Endothelial cell of hepatic sinusoid (primary cell): ENCODE measurements at regions not wholly inside any gene's neighbourhood (a gene's known extent, or its start where the extent isn't known, plus 50 kb on each side); places are given as distances from the start of the nearest gene placed in this dataset.
"Not testable (repeated sequence)": the region's sequence is repeated elsewhere in the genome, so short reads cannot be mapped to it uniquely, and the experiment has no call there.

Experiments
- in situ Hi-C: cut with HindIII; loops from 2 replicates; pipeline ENCODE4 v1.10.0; 2017; ENCODE audit warnings: low sequenced_read_pairs

GRCh38 chr3:18693588-18694329, 268.6 kb upstream of the SATB1 start:
- in situ Hi-C loops = not testable (repeated sequence)

DNA sequence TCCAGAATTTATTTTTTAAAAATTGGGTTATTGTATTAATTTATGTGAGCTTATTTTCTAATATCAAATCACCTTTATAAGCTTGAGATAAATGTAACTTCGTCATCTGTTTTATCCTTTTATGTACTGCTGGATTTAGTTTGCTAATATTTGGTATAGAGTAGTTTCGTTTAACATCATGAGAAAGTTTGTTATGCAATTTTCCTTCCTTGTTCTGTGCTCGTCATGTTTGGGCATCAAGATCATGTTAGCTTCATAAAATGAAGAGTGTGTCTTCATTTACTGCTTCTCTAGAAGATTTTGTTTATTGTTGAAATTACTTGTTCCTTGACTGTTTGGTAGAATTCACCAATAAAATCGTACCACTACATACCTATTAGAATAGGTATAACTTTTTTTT, 262.1 kb upstream of the SATB1 start:
- in situ Hi-C loops = no loop called here

GRCh38 chr3:18683900-18684299, 258.8 kb upstream of the SATB1 start:
- in situ Hi-C loops = no loop called here

DNA sequence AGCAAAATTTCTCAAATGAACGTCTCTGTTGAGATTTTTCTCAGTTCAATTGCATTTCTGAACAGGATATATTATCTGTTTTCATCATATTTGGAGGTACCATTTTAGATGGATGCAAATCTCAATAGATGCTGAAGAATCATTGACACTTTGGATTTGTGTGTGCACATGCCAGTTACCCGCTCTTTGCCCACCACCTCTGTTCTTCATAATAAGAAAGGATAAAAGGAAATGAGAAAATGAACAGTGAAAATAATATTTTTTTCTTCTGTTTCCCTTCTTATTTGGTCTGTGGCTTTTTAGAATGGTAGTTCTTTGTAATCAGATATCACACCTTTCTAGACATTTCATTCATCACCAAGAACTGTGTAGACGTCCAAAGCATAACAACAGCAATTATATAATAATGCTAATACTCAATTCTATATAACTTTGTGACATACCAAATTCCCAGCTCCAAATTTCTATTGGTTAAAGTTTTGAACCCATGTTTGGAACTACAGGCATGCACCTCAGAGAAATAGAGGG, 256.7 kb upstream of the SATB1 start:
- in situ Hi-C loops = no loop called here

GRCh38 chr3:18680758-18681157, 255.6 kb upstream of the SATB1 start:
- in situ Hi-C loops = no loop called here

- in situ Hi-C loops = no loop called here
Observed at GRCh38 chr3:18679238-18679637, 254.1 kb upstream of the SATB1 start.

DNA sequence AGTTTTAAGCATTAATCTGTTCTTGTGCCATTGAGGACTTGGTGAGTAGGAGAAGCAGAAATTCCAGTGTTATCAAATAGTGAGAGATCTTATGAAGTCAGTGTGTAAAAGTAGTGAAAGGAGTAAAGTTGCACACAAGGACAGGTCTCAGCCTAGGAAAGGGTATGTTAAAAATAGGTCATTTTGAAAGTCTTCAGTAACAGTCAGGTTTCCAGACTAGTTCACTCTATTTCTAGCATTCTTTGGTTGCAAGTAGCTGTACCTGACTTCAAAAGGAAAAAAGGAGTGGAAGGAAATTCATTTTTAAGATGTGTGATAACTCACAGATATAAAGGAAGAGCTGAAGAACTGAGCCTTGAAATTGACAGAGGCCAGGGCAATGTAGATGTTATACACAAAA, 250.1 kb upstream of the SATB1 start:
- in situ Hi-C loops = no loop called here

DNA sequence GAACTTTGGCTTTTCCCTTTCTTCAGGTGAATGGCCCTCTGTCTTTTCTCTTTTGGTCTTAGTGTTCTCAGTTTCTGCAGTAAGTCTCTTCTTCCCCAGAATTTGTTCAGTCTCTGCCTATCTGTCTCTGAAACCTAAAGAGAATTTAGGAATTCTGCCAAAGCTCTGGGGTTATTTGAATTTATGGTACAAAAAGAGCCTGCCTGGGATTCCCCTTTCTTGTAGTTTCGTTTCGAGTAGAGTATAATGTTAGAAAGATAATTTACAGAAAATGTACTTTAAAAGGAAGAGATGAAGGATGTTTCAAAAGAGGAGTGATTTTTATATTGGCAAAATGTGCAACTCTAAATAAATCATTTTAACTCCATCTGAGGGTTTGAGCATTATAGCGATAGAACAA, 247.4 kb upstream of the SATB1 start:
- in situ Hi-C loops = no loop called here

DNA sequence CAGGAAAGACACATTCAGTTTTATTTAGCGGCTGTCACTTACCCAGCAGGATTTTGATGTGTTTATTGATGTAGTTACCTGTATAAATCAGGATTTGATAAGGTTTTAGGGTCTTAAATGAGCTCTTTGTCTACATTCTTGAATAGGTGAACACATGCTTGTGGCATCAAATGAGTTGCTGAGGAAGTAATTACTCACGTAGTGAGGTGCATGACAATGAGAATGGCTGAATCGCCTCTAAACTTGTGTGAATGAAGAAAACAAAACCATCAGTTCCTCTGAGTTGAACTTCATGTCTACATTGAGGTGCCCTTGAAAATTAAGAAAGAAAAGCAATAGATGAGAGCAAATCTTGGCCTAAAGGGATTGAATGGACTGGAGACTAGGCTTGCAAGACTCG, 245.6 kb upstream of the SATB1 start:
- in situ Hi-C loops = no loop called here

GRCh38 chr3:18669374-18669773, 244.2 kb upstream of the SATB1 start:
- in situ Hi-C loops = no loop called here

DNA sequence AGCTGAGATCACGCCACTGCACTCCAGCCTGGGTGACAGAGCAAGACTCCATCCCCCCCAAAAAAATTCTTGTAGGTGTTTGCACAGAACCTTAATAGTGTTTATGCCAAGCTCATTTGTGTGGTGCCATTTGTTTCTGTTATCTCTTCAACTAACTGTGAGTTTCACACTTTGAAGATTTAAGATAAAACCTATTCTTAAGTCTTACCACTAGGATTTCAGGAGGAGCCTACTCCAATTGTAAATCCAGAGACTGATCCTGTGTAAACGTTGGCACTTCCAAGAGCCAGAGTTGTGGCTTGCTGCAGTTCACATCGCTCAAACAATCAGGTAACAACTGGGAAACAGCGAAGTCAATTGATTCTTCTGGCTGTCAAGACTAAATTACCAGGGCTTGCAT, 242.4 kb upstream of the SATB1 start:
- in situ Hi-C loops = no loop called here

GRCh38 chr3:18666655-18667054, 241.5 kb upstream of the SATB1 start:
- in situ Hi-C loops = no loop called here

DNA sequence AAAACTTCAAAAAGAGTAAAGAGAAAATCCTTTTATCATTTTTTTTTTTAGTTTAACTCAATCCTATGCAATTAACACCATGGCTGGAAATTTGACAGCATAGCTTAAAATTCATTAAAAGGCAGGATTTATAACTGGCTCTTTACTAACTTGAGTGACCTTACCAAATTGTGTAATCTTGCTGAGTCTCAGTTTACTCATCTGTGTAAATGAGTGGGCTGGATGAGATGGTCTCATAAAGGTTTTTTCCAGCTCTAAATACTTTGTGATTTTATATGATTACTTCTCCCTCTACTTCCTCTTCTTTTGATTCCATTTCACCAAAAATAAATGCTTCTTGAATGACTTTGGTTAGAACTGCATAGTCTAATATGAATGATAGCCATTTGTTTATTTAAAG, 234.9 kb upstream of the SATB1 start:
- in situ Hi-C loops = no loop called here

- in situ Hi-C loops = no loop called here
Observed at GRCh38 chr3:18657858-18658820, 233.0 kb upstream of the SATB1 start.

DNA sequence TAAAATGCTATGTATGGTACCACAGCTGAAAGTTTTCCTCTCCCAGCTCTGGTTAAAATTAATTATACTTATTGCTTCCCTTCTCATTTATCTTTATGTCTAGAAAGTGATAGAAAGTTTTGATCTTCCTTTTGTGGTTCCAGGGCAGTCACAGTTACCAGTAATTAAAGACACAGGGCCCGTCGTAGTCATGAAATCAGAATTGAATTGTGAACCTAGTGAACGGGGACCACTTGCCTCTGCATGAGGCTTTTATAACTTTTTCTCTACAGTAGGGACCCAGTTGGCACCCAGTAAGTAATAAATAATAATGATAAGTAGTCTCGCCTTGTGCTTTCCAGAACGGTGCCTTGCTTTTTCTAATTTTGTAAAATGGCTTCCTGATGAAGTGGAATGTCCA, 231.7 kb upstream of the SATB1 start:
- in situ Hi-C loops = no loop called here

- in situ Hi-C loops = no loop called here
Observed at GRCh38 chr3:18656410-18656809, 231.3 kb upstream of the SATB1 start.

- in situ Hi-C loops = no loop called here
Observed at GRCh38 chr3:18655827-18656226, 230.7 kb upstream of the SATB1 start.

- in situ Hi-C loops = no loop called here
Observed at GRCh38 chr3:18652781-18653180, 227.6 kb upstream of the SATB1 start.

DNA sequence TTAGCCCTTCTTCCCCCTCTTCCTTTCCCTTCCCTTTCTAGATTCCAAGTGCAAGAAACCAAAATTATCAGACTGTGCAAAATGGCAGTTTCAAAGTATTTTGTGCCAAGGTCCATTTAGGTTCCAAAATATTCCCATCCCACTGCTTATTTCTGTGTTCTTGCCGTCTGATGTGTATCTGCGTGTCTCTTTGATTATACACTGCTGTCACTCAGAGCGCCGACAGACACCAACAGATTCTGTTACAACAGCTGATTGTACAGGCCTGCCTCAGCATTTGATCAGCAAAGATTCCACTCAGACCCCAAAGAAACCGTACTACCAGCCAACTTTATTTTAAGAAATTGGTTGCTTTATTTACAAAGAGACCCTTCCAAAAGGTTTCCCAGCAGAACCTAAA, 225.6 kb upstream of the SATB1 start:
- in situ Hi-C loops = no loop called here

- in situ Hi-C loops = no loop called here
Observed at GRCh38 chr3:18649666-18650363, 224.7 kb upstream of the SATB1 start.

DNA sequence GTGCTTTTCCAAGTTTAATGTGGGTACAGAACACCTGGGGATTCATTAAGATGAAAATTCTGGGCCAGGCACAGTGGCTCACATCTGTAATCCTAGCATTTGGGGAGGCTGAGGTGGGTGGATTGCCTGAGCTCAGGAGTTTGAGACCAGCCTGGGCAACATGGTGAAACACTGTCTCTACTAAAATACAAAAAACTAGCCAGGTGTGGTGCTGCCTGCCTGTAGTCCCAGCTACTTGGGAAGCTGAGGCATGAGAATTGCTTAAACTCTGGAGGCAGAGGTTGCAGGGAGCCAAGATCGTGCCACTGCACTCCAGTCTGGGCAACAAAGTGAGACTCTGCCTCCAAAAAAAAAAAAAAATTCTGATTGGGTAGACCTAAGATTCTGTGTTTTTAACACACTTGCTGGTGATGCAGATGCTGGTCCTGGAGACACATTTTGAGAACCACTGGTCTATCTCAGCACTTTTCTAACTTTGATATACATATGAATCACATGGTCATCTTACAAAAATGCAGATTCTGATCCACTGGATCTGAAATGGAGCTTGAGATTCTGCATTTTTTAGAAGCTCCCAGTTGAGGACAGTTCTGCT, 223.8 kb upstream of the SATB1 start:
- in situ Hi-C loops = no loop called here
